ENCODE measurements at regions not wholly inside any gene's neighbourhood (a gene's known extent, or its start where the extent isn't known, plus 50 kb on each side); places are given as distances from the start of the nearest gene placed in this dataset.
A peak's percentile ranks its signal among the peaks of the same experiment; 100 is the strongest.

- no peak overlapping the region for H2AFZ ChIP-seq (ENCODE audit: low read depth)
- no peaks in the 10 kb centered on the region for H3K4me1 ChIP-seq (ENCODE audit: control insufficient read depth in 1 of 2, insufficient read depth in 2 of 2, low read depth in 1 of 2, low read length in 1 of 2)
- no peak overlapping the region for H3K9ac ChIP-seq
- TF ChIP-seq EP300 (IDR thresholded peaks at IDR 0.05; ENCODE audit: borderline replicate concordance in 1 of 2, low read depth in 1 of 2, low read length in 1 of 2): no peak
- no peak for TF ChIP-seq RAD21 (IDR thresholded peaks at IDR 0.05; ENCODE audit: low read length)
- no peaks in the 10 kb centered on the region for H3F3A ChIP-seq (replicated peaks; ENCODE audit: insufficient read depth)
- POLR2A ChIA-PET: no interaction called here
- 2% methylated on average over 4 of the region's 4 CpGs for WGBS (ENCODE audit: low lambda C conversion rate)
- CTCF ChIA-PET: no interaction called here
- no peaks in the 10 kb centered on the region for H3K79me2 ChIP-seq (ENCODE audit: insufficient read depth)
- H3K27ac ChIP-seq (ENCODE audit: low read depth in 2 of 2, low read length in 1 of 2): no peak overlapping the region
- H3K9me2 ChIP-seq: no peaks in the 10 kb centered on the region
- H3K36me3 ChIP-seq (replicated peaks in 1 of 2; ENCODE audit: control insufficient read depth in 1 of 2, insufficient read depth in 2 of 2, low read length in 1 of 2): no peaks in the 10 kb centered on the region
- no peak overlapping the region for H3K4me2 ChIP-seq
- H4K20me1 ChIP-seq (ENCODE audit: insufficient read depth): no peaks in the 10 kb centered on the region
- DNase-seq: no peak
- H3K27me3 ChIP-seq (ENCODE audit: insufficient read depth): no peaks in the 10 kb centered on the region
- H3K4me3 ChIP-seq (ENCODE audit: low read depth in 2 of 2, low read length in 1 of 2): no peak overlapping the region
- H3K9me3 ChIP-seq: no peaks in the 10 kb centered on the region
These were observed 551.6 kb upstream of the PRKX start for GRCh38 chrX:4265036-4265435.

- no peaks in the 10 kb centered on the region for H3K9me3 ChIP-seq
- POLR2A ChIA-PET: no interaction called here
- no peak overlapping the region for H3K4me2 ChIP-seq
- TF ChIP-seq IRF3 (IDR thresholded peaks at IDR 0.05; ENCODE audit: low read depth, low read length): no peak
- peak; percentile 19; the same call in 1 of the 2 replicates for TF ChIP-seq RAD21 (IDR thresholded peaks at IDR 0.05; ENCODE audit: low read length)
- no peak for TF ChIP-seq MAX (IDR thresholded peaks at IDR 0.05; ENCODE audit: low read depth)
- TF ChIP-seq YY1 (IDR thresholded peaks at IDR 0.05; ENCODE audit: low read depth): no peak
- TF ChIP-seq CTCF (IDR thresholded peaks at IDR 0.05): peak; percentile 45
- TF ChIP-seq REST (IDR thresholded peaks at IDR 0.05; ENCODE audit: low read depth, low read length): no peak
- no peak for TF ChIP-seq RCOR1 (IDR thresholded peaks at IDR 0.05; ENCODE audit: low read length)
- no peak overlapping the region for H3K9ac ChIP-seq
- DNase-seq: peak; percentile 16
- 5% methylated on average over 8 of the region's 8 CpGs for WGBS (ENCODE audit: low lambda C conversion rate)
- CTCF ChIA-PET: interaction anchor here (0.9 kb wide), 1 partner anchor 15 kb away, joined by 3 read pairs; no protein-coding TSS in a partner anchor
- H3K27ac ChIP-seq (ENCODE audit: low read depth in 2 of 2, low read length in 1 of 2): no peak overlapping the region
- no peaks in the 10 kb centered on the region for H3K27me3 ChIP-seq (ENCODE audit: insufficient read depth)
- no peak overlapping the region for H2AFZ ChIP-seq (ENCODE audit: low read depth)
- H3K4me1 ChIP-seq (ENCODE audit: control insufficient read depth in 1 of 2, insufficient read depth in 2 of 2, low read depth in 1 of 2, low read length in 1 of 2): no peaks in the 10 kb centered on the region
- H4K20me1 ChIP-seq (ENCODE audit: insufficient read depth): no peaks in the 10 kb centered on the region
- H3K9me2 ChIP-seq: no peaks in the 10 kb centered on the region
- no peaks in the 10 kb centered on the region for H3F3A ChIP-seq (replicated peaks; ENCODE audit: insufficient read depth)
- H3K36me3 ChIP-seq (replicated peaks in 1 of 2; ENCODE audit: control insufficient read depth in 1 of 2, insufficient read depth in 2 of 2, low read length in 1 of 2): no peaks in the 10 kb centered on the region
- no peak overlapping the region for H3K4me3 ChIP-seq (ENCODE audit: low read depth in 2 of 2, low read length in 1 of 2)
- no peaks in the 10 kb centered on the region for H3K79me2 ChIP-seq (ENCODE audit: insufficient read depth)
These were observed 549.8 kb upstream of the PRKX start for GRCh38 chrX:4263030-4263803.

Measured in SK-N-SH (cell line).